ENCODE measurements at regions not wholly inside any gene's neighbourhood (a gene's known extent, or its start where the extent isn't known, plus 50 kb on each side); places are given as distances from the start of the nearest gene placed in this dataset.

- no peak overlapping the region for H3K4me2 ChIP-seq (ENCODE audit: low read depth, low read length)
- no peaks in the 10 kb centered on the region for H3K4me1 ChIP-seq (ENCODE audit: insufficient read depth, low read length)
- no peak overlapping the region for H3K27ac ChIP-seq (ENCODE audit: extremely low read length, insufficient read depth, low read length)
- no peak overlapping the region for H2AFZ ChIP-seq (ENCODE audit: low read length)
- peak; percentile 56; the same call in 2 of the 3 replicates for ATAC-seq
- no peaks in the 10 kb centered on the region for H4K20me1 ChIP-seq (ENCODE audit: insufficient read depth, low read length)
- ChIA-PET POLR2A (no interaction called here), CTCF (ENCODE audit: low intra/inter-chr PET ratio, low total read pairs) (no interaction called here)
- H3K9me3 ChIP-seq (ENCODE audit: low read length), result no peaks in the 10 kb centered on the region
- in situ Hi-C loops (cut with HindIII; ENCODE audit: extremely low pct_ligation_motif_present, low pct_unique_long_range_greater_than_20kb), result no loop called here
- no TSS peak for BruUV-seq (replicated peaks)
- DNase-seq (ENCODE audit: low spot score), result peak; percentile 25
- no peak for FAIRE-seq
- H3K79me2 ChIP-seq (ENCODE audit: insufficient read depth, low read length), result no peaks in the 10 kb centered on the region
- H3K36me3 ChIP-seq (replicated peaks in 1 of 2; ENCODE audit: control insufficient read depth in 1 of 2, insufficient read depth in 2 of 2, low read length in 2 of 2), result no peaks in the 10 kb centered on the region
- H3K9ac ChIP-seq (ENCODE audit: insufficient read depth, low read depth, low read length), result no peak overlapping the region
- H3K27me3 ChIP-seq (ENCODE audit: control insufficient read depth in 1 of 2, insufficient read depth in 2 of 2, low read length in 2 of 2), result no peaks in the 10 kb centered on the region
- intact Hi-C loops (cut with micrococcal nuclease; ENCODE audit: unreplicated experiment), result no loop called here
- peak; percentile 56 for TF ChIP-seq STAG1 (CRISPR knock-in tag; IDR thresholded peaks at IDR 0.05)
- no peak for TF ChIP-seq NFIC (IDR thresholded peaks at IDR 0.05; ENCODE audit: low read length)
- TF ChIP-seq CTCF (CRISPR knock-in tag; IDR thresholded peaks at IDR 0.05), result peak; percentile 53
- no peak for TF ChIP-seq SALL1 (CRISPR knock-in tag; IDR thresholded peaks at IDR 0.05)
- H3K4me3 ChIP-seq (replicated peaks in 1 of 3; ENCODE audit: insufficient read depth in 1 of 3, low read depth in 2 of 3, low read length in 3 of 3), result no peak overlapping the region
Measured at GRCh38 chr13:93004919-93005318, 221.7 kb upstream of the GPC6 start.

GRCh38 chr13:93007928-93008327 lies 218.7 kb upstream of the GPC6 start:
- H3K4me3 ChIP-seq (replicated peaks in 1 of 3; ENCODE audit: insufficient read depth in 1 of 3, low read depth in 2 of 3, low read length in 3 of 3), result no peak overlapping the region
- H3K9me3 ChIP-seq (ENCODE audit: low read length), result no peaks in the 10 kb centered on the region
- intact Hi-C loops (cut with micrococcal nuclease; ENCODE audit: unreplicated experiment), result no loop called here
- no peaks in the 10 kb centered on the region for H3K36me3 ChIP-seq (replicated peaks in 1 of 2; ENCODE audit: control insufficient read depth in 1 of 2, insufficient read depth in 2 of 2, low read length in 2 of 2)
- H3K27ac ChIP-seq (ENCODE audit: extremely low read length, insufficient read depth, low read length), result no peak overlapping the region
- ChIA-PET CTCF (ENCODE audit: low intra/inter-chr PET ratio, low total read pairs) (no interaction called here), POLR2A (no interaction called here)
- DNase-seq (ENCODE audit: low spot score) (no peak), ATAC-seq (no peak), FAIRE-seq (no peak)
- no peak overlapping the region for H3K9ac ChIP-seq (ENCODE audit: insufficient read depth, low read depth, low read length)
- H3K4me2 ChIP-seq (ENCODE audit: low read depth, low read length), result no peak overlapping the region
- H3K79me2 ChIP-seq (ENCODE audit: insufficient read depth, low read length), result no peaks in the 10 kb centered on the region
- H4K20me1 ChIP-seq (ENCODE audit: insufficient read depth, low read length), result no peaks in the 10 kb centered on the region
- H3K4me1 ChIP-seq (ENCODE audit: insufficient read depth, low read length), result no peaks in the 10 kb centered on the region
- H3K27me3 ChIP-seq (ENCODE audit: control insufficient read depth in 1 of 2, insufficient read depth in 2 of 2, low read length in 2 of 2), result no peaks in the 10 kb centered on the region
- no peak overlapping the region for H2AFZ ChIP-seq (ENCODE audit: low read length)
- no TSS peak for BruUV-seq (replicated peaks)
- in situ Hi-C loops (cut with HindIII; ENCODE audit: extremely low pct_ligation_motif_present, low pct_unique_long_range_greater_than_20kb), result no loop called here
- no peak for TF ChIP-seq PRDM15 (CRISPR knock-in tag; IDR thresholded peaks at IDR 0.05)
- no peak for TF ChIP-seq ZNF143 (CRISPR knock-in tag; IDR thresholded peaks at IDR 0.05)
- no peak for TF ChIP-seq ZNF232 (CRISPR knock-in tag; IDR thresholded peaks at IDR 0.05; ENCODE audit: borderline replicate concordance)
- TF ChIP-seq FOXA1 (IDR thresholded peaks at IDR 0.05), result no peak
- no peak for TF ChIP-seq FOXA1 (CRISPR knock-in tag; IDR thresholded peaks at IDR 0.05)
- TF ChIP-seq ZNF441 (CRISPR knock-in tag; IDR thresholded peaks at IDR 0.05; ENCODE audit: borderline replicate concordance), result no peak
- no peak for TF ChIP-seq ARID4A (CRISPR knock-in tag; IDR thresholded peaks at IDR 0.05; ENCODE audit: borderline replicate concordance)

Data from HepG2 (cell line).